ENCODE measurements at regions not wholly inside any gene's neighbourhood (a gene's known extent, or its start where the extent isn't known, plus 50 kb on each side); places are given as distances from the start of the nearest gene placed in this dataset.

DNA sequence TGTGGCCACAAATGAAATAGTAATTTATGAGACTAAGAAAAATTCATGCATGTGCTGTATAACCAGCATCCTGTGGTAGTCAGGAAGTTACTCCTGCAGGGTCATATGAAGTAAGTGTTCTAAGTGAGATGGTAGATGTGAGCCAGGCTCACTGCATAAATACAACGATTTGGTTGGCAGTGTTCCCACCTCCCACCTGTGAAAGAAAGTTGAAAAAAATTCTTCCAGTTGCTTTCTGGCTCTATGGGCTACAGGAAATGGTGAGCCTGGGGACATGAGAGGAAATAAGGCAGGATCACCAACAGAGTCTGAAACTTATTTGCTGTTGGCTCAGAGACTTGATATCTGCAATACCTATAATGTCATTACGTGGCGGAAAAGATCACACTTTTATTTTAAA, 301.7 kb upstream of the SPRY2 start:
- H3K36me3 ChIP-seq (replicated peaks in 1 of 2): no peaks in the 10 kb centered on the region
- TF ChIP-seq, protein P1, sequence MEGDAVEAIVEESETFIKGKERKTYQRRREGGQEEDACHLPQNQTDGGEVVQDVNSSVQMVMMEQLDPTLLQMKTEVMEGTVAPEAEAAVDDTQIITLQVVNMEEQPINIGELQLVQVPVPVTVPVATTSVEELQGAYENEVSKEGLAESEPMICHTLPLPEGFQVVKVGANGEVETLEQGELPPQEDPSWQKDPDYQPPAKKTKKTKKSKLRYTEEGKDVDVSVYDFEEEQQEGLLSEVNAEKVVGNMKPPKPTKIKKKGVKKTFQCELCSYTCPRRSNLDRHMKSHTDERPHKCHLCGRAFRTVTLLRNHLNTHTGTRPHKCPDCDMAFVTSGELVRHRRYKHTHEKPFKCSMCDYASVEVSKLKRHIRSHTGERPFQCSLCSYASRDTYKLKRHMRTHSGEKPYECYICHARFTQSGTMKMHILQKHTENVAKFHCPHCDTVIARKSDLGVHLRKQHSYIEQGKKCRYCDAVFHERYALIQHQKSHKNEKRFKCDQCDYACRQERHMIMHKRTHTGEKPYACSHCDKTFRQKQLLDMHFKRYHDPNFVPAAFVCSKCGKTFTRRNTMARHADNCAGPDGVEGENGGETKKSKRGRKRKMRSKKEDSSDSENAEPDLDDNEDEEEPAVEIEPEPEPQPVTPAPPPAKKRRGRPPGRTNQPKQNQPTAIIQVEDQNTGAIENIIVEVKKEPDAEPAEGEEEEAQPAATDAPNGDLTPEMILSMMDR (IDR thresholded peaks at IDR 0.05): no peak
- TF ChIP-seq POLR2A (IDR thresholded peaks at IDR 0.05): no peak
- H3K27ac ChIP-seq: no peak overlapping the region
- intact Hi-C loops (cut with DNase I): no loop called here
- peaks cover 0 to 6% (median 0%) of the 10 kb centered on the region in 3 donors for H3K9me3 ChIP-seq (replicated peaks in 1 of 3)
- no peaks in the 10 kb centered on the region for H3K27me3 ChIP-seq
- WGBS, 4 donors: 63 to 74% (median 72%) methylated on average over 3 of the region's 3 CpGs
- H3K4me1 ChIP-seq (replicated peaks in 1 of 2): no peaks in the 10 kb centered on the region
- no peak overlapping the region for H3K4me3 ChIP-seq
- DNase-seq: no peak

DNA sequence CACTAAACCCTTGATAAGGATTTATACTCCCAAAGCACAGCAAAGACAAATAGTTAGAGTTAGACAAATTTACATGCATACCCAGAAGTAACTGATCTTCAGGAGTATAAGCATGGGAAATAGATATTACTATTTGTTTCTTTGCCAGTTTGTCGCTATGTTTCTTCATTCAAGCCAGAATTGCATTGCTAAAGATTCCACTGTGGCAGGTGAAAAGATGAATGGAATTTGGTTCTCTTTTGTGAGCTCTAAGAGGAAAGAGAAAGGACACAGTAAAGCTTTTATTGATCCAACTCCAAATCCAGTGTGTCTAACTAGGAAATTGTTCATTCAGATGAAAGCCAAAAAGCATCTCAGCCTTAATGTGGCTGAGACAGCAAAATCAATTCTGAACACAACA, 292.3 kb upstream of the SPRY2 start:
- Histone ChIP-seq H3K4me1 (replicated peaks in 1 of 2) (peaks cover 0 to 15% of the 10 kb centered on the region in 2 donors), H3K36me3 (replicated peaks in 1 of 2) (no peaks in the 10 kb centered on the region), H3K4me3 (no peak overlapping the region), H3K27me3 (no peaks in the 10 kb centered on the region), H3K9me3 (replicated peaks in 1 of 3) (no peaks in the 10 kb centered on the region), H3K27ac (no peak overlapping the region)
- no peak for DNase-seq
- 61 to 81% (median 75%) methylated on average over 1 of the region's 1 CpG for WGBS, 4 donors
- intact Hi-C loops (cut with DNase I): no loop called here
- no peak for TF ChIP-seq POLR2A (IDR thresholded peaks at IDR 0.05)
- TF ChIP-seq, protein P1 (IDR thresholded peaks at IDR 0.05): no peak

DNA sequence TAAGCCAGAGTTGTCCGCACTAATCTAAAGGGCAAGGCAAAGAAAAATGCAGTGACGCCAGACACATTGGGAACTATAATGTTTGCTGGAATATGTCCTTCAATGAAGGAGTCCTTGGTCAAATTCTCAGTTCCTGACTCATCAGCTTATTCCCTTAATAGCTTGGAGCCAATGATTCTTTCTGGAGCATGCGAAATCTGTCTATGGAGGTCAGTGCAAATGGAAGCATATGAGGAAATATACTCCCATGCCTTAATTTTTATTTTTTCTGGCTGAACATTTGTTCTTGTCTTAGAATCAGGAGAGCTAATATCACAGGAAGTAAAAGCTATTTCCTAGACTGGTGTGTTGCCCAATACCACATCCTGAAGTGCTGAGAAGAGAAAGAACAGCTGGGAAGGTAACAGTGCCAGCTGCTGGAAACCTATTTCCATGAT, 289.8 kb upstream of the SPRY2 start:
- no peaks in the 10 kb centered on the region for H3K36me3 ChIP-seq (replicated peaks in 1 of 2)
- intact Hi-C loops (cut with DNase I): no loop called here
- TF ChIP-seq, protein P1 (IDR thresholded peaks at IDR 0.05): peak in 2 of 6 experiments; percentile 3 to 7
- TF ChIP-seq POLR2A (IDR thresholded peaks at IDR 0.05): no peak
- H3K9me3 ChIP-seq (replicated peaks in 1 of 3): no peaks in the 10 kb centered on the region
- H3K4me1 ChIP-seq (replicated peaks in 1 of 2): peaks cover 0 to 15% of the 10 kb centered on the region in 2 donors
- DNase-seq: peak in 6 of 7 donors; percentile 13 to 31 (median 24)
- peak overlapping the region in 3 of 5 donors; percentile 24 to 78 (median 58) for H3K27ac ChIP-seq
- H3K27me3 ChIP-seq: no peaks in the 10 kb centered on the region
- H3K4me3 ChIP-seq: no peak overlapping the region
- 35 to 45% (median 37%) methylated on average over 3 of the region's 3 CpGs for WGBS, 4 donors

DNA sequence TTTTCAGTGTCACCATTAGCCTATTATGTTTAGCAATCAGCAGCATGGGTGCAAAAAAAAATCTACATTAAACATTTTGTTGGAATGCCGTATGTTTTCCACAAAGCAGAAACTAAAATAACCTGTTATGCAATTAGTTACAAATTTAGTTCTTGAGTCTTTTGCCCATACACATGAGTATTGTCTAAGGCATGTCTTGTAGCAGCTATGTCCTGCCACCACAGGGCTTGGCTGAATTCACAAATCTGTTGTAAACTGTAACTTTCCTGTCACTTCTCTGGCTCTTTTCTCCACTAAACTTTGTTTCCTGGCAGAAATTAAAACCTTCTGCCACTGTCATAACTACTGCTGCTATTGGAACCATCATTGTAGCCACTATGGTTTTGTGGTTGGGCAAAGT, 277.9 kb upstream of the SPRY2 start:
- DNase-seq: no peak
- intact Hi-C loops (cut with DNase I): no loop called here
- Histone ChIP-seq H3K36me3 (replicated peaks in 1 of 2) (no peaks in the 10 kb centered on the region), H3K4me3 (no peak overlapping the region), H3K27me3 (no peaks in the 10 kb centered on the region), H3K27ac (no peak overlapping the region), H3K4me1 (replicated peaks in 1 of 2) (no peaks in the 10 kb centered on the region), H3K9me3 (replicated peaks in 1 of 3) (no peaks in the 10 kb centered on the region)
- TF ChIP-seq, protein P1 (IDR thresholded peaks at IDR 0.05): no peak
- no peak for TF ChIP-seq POLR2A (IDR thresholded peaks at IDR 0.05)
- 0 to 91% (median 71%) methylated on average over 1 of the region's 1 CpG for WGBS, 4 donors
